ENCODE measurements at regions not wholly inside any gene's neighbourhood (a gene's known extent, or its start where the extent isn't known, plus 50 kb on each side); places are given as distances from the start of the nearest gene placed in this dataset.

- no peak overlapping the region for H3K27ac ChIP-seq (ENCODE audit: low read length)
- H3K4me1 ChIP-seq (ENCODE audit: low read length), result no peaks in the 10 kb centered on the region
- H3K4me3 ChIP-seq (ENCODE audit: low read length), result no peak overlapping the region
- TF ChIP-seq CTCF (IDR thresholded peaks at IDR 0.05; ENCODE audit: low read depth, low read length) (no peak), EZH2phosphoT487 (IDR thresholded peaks at IDR 0.05; ENCODE audit: low read depth) (no peak)
- H2AFZ ChIP-seq (ENCODE audit: low read depth, low read length), result no peak overlapping the region
- H3K4me2 ChIP-seq (ENCODE audit: low read length), result no peak overlapping the region
- no peaks in the 10 kb centered on the region for H4K20me1 ChIP-seq (ENCODE audit: insufficient read depth, low read length)
- 0 out of 2 replicates have a peak, but pooled peaks cover 3% of the 10 kb centered on the region for H3K27me3 ChIP-seq (ENCODE audit: low read depth, low read length)
- no peaks in the 10 kb centered on the region for H3K36me3 ChIP-seq (replicated peaks; ENCODE audit: low read depth, low read length)
- H3K9ac ChIP-seq (ENCODE audit: low read length), result no peak overlapping the region
- H3K79me2 ChIP-seq (ENCODE audit: low read length), result no peaks in the 10 kb centered on the region
- H3K9me3 ChIP-seq (ENCODE audit: insufficient read depth, low read length), result no peaks in the 10 kb centered on the region
Observed at GRCh38 chr20:40894237-40894630, 134.4 kb upstream of the TOP1 start.

- Histone ChIP-seq H3K4me3 (ENCODE audit: low read length) (no peak overlapping the region), H3K27ac (ENCODE audit: low read length) (no peak overlapping the region), H3K4me2 (ENCODE audit: low read length) (no peak overlapping the region), H3K9me3 (ENCODE audit: insufficient read depth, low read length) (no peaks in the 10 kb centered on the region), H3K9ac (ENCODE audit: low read length) (no peak overlapping the region), H3K79me2 (ENCODE audit: low read length) (no peaks in the 10 kb centered on the region), H3K36me3 (replicated peaks; ENCODE audit: low read depth, low read length) (no peaks in the 10 kb centered on the region), H3K27me3 (ENCODE audit: low read depth, low read length) (0 out of 2 replicates have a peak, but pooled peaks cover 11% of the 10 kb centered on the region), H2AFZ (ENCODE audit: low read depth, low read length) (no peak overlapping the region), H4K20me1 (ENCODE audit: insufficient read depth, low read length) (no peaks in the 10 kb centered on the region), H3K4me1 (ENCODE audit: low read length) (no peaks in the 10 kb centered on the region)
- no peak for TF ChIP-seq CTCF (IDR thresholded peaks at IDR 0.05; ENCODE audit: low read depth, low read length)
- TF ChIP-seq EZH2phosphoT487 (IDR thresholded peaks at IDR 0.05; ENCODE audit: low read depth), result no peak
Observed at GRCh38 chr20:40895182-40895581, 133.4 kb upstream of the TOP1 start.

- H3K4me3 ChIP-seq (ENCODE audit: low read length), result no peak overlapping the region
- TF ChIP-seq EZH2phosphoT487 (IDR thresholded peaks at IDR 0.05; ENCODE audit: low read depth), result no peak
- TF ChIP-seq CTCF (IDR thresholded peaks at IDR 0.05; ENCODE audit: low read depth, low read length), result no peak
- H3K9ac ChIP-seq (ENCODE audit: low read length), result no peak overlapping the region
- H3K79me2 ChIP-seq (ENCODE audit: low read length), result no peaks in the 10 kb centered on the region
- no peaks in the 10 kb centered on the region for H4K20me1 ChIP-seq (ENCODE audit: insufficient read depth, low read length)
- H3K27ac ChIP-seq (ENCODE audit: low read length), result no peak overlapping the region
- H3K4me2 ChIP-seq (ENCODE audit: low read length), result no peak overlapping the region
- no peaks in the 10 kb centered on the region for H3K9me3 ChIP-seq (ENCODE audit: insufficient read depth, low read length)
- H3K27me3 ChIP-seq (ENCODE audit: low read depth, low read length), result peaks cover 12% of the 10 kb centered on the region; the same call in 1 of the 2 replicates
- no peaks in the 10 kb centered on the region for H3K4me1 ChIP-seq (ENCODE audit: low read length)
- no peak overlapping the region for H2AFZ ChIP-seq (ENCODE audit: low read depth, low read length)
- no peaks in the 10 kb centered on the region for H3K36me3 ChIP-seq (replicated peaks; ENCODE audit: low read depth, low read length)
Observed at GRCh38 chr20:40896814-40897700, 131.6 kb upstream of the TOP1 start.

- H3K36me3 ChIP-seq (replicated peaks; ENCODE audit: low read depth, low read length), result no peaks in the 10 kb centered on the region
- H3K4me1 ChIP-seq (ENCODE audit: low read length), result no peaks in the 10 kb centered on the region
- H3K4me2 ChIP-seq (ENCODE audit: low read length), result no peak overlapping the region
- H3K4me3 ChIP-seq (ENCODE audit: low read length), result no peak overlapping the region
- no peak for TF ChIP-seq EZH2phosphoT487 (IDR thresholded peaks at IDR 0.05; ENCODE audit: low read depth)
- TF ChIP-seq CTCF (IDR thresholded peaks at IDR 0.05; ENCODE audit: low read depth, low read length), result no peak
- H3K27me3 ChIP-seq (ENCODE audit: low read depth, low read length), result peaks cover 12% of the 10 kb centered on the region; the same call in 1 of the 2 replicates
- no peak overlapping the region for H3K27ac ChIP-seq (ENCODE audit: low read length)
- H3K9me3 ChIP-seq (ENCODE audit: insufficient read depth, low read length), result no peaks in the 10 kb centered on the region
- H2AFZ ChIP-seq (ENCODE audit: low read depth, low read length), result no peak overlapping the region
- no peak overlapping the region for H3K9ac ChIP-seq (ENCODE audit: low read length)
- no peaks in the 10 kb centered on the region for H3K79me2 ChIP-seq (ENCODE audit: low read length)
- H4K20me1 ChIP-seq (ENCODE audit: insufficient read depth, low read length), result no peaks in the 10 kb centered on the region
Observed at GRCh38 chr20:40899344-40899743, 129.3 kb upstream of the TOP1 start.

All from OCI-LY3 (cell line).